ENCODE measurements at regions not wholly inside any gene's neighbourhood (a gene's known extent, or its start where the extent isn't known, plus 50 kb on each side); places are given as distances from the start of the nearest gene placed in this dataset.

GRCh38 chr3:110066206-110066605 lies 728.9 kb upstream of the DPPA4 start:
- TF ChIP-seq CTCF (conservative IDR thresholded peaks at IDR 0.05; ENCODE audit: low read length) (no peak), EZH2phosphoT487 (IDR thresholded peaks at IDR 0.05; ENCODE audit: borderline replicate concordance, low read depth, low read length) (no peak)
